ENCODE measurements at regions not wholly inside any gene's neighbourhood (a gene's known extent, or its start where the extent isn't known, plus 50 kb on each side); places are given as distances from the start of the nearest gene placed in this dataset.

DNA sequence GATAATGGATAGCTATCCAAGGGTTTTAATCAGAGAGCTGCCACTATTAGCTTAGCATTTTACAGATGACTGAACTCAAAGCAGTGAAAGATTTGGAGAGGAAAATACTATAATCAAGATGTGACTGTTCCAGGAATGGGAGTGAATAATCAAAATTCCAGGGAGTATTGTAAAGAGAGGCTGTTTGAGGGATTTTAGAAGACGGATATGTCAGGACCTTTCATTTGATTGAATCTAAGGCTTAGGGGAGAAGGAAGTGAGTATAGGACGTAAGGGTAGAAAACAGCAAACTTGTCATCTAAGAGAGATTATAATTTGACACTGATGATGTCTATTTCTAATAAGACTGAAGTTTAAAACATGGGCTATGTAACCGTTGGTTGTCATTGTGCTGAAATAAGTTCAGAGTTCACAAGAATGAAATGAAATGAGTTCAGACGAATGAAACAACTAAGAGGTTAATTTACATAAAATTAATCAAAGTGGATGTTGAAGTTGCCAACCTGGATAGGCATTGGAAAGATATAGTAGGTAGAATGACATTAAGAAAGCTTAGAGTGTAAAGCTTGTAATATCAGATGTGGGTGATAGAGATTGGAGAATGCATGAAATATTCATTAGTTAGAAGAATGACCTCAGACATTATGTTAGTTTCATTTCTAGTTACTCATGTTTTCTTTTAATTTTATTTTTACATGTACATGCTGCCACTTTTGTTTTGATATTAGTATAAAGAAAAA, 842.8 kb downstream of the SI start:
- BruUV-seq (replicated peaks): no TSS peak
- no peak for DNase-seq (ENCODE audit: low spot score)
- TF ChIP-seq, protein P1, sequence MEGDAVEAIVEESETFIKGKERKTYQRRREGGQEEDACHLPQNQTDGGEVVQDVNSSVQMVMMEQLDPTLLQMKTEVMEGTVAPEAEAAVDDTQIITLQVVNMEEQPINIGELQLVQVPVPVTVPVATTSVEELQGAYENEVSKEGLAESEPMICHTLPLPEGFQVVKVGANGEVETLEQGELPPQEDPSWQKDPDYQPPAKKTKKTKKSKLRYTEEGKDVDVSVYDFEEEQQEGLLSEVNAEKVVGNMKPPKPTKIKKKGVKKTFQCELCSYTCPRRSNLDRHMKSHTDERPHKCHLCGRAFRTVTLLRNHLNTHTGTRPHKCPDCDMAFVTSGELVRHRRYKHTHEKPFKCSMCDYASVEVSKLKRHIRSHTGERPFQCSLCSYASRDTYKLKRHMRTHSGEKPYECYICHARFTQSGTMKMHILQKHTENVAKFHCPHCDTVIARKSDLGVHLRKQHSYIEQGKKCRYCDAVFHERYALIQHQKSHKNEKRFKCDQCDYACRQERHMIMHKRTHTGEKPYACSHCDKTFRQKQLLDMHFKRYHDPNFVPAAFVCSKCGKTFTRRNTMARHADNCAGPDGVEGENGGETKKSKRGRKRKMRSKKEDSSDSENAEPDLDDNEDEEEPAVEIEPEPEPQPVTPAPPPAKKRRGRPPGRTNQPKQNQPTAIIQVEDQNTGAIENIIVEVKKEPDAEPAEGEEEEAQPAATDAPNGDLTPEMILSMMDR (conservative IDR thresholded peaks at IDR 0.05; ENCODE audit: low read depth, low read length): no peak
- no peak for TF ChIP-seq EZH2 (IDR thresholded peaks at IDR 0.05; ENCODE audit: borderline replicate concordance, low read depth, low read length, poor library complexity, severe bottlenecking)
- ChIA-PET POLR2A (ENCODE audit: low non-redundant PET) (no interaction called here), CTCF (no interaction called here)
- Histone ChIP-seq H3K4me3 (ENCODE audit: low read depth, low read length, poor library complexity, severe bottlenecking) (no peak overlapping the region), H3K27me3 (replicated peaks; ENCODE audit: insufficient read depth, low read depth, low read length, poor library complexity) (no peaks in the 10 kb centered on the region), H3K4me1 (ENCODE audit: insufficient read depth, low read length, poor library complexity, severe bottlenecking) (no peaks in the 10 kb centered on the region), H3K27ac (ENCODE audit: low read depth, low read length, poor library complexity, severe bottlenecking) (no peak overlapping the region), H3K9me3 (ENCODE audit: low read depth, low read length, poor library complexity, severe bottlenecking) (no peaks in the 10 kb centered on the region), H3K36me3 (ENCODE audit: insufficient read depth, low read length, poor library complexity, severe bottlenecking) (no peaks in the 10 kb centered on the region)
- intact Hi-C loops (cut with micrococcal nuclease; ENCODE audit: unreplicated experiment): no loop called here

DNA sequence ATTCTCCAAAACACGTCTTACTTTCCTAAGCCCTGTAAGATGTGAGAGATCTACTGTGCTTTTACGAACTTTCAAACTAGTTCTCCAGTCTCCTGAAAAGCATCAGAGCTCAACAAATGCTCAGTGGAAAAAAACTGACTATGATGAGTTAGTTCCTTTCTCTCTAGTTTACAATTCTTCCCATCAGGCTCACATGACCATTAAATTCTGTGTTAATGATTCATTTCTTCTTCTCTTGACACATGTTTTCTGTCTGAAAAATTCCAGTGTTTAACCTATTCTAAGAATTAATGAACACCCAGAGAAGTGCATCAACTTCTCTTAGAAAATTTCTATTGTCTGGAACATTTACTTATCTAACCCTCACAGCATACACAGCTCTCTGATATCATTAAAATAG, 844.3 kb downstream of the SI start:
- Histone ChIP-seq H3K36me3 (ENCODE audit: insufficient read depth, low read length, poor library complexity, severe bottlenecking) (no peaks in the 10 kb centered on the region), H3K27ac (ENCODE audit: low read depth, low read length, poor library complexity, severe bottlenecking) (no peak overlapping the region), H3K9me3 (ENCODE audit: low read depth, low read length, poor library complexity, severe bottlenecking) (no peaks in the 10 kb centered on the region), H3K4me1 (ENCODE audit: insufficient read depth, low read length, poor library complexity, severe bottlenecking) (no peaks in the 10 kb centered on the region), H3K27me3 (replicated peaks; ENCODE audit: insufficient read depth, low read depth, low read length, poor library complexity) (no peaks in the 10 kb centered on the region), H3K4me3 (ENCODE audit: low read depth, low read length, poor library complexity, severe bottlenecking) (no peak overlapping the region)
- DNase-seq (ENCODE audit: low spot score): no peak
- POLR2A ChIA-PET (ENCODE audit: low non-redundant PET): no interaction called here
- TF ChIP-seq EZH2 (IDR thresholded peaks at IDR 0.05; ENCODE audit: borderline replicate concordance, low read depth, low read length, poor library complexity, severe bottlenecking): no peak
- TF ChIP-seq, protein P1 (conservative IDR thresholded peaks at IDR 0.05; ENCODE audit: low read depth, low read length): no peak
- CTCF ChIA-PET: no interaction called here
- intact Hi-C loops (cut with micrococcal nuclease; ENCODE audit: unreplicated experiment): no loop called here
- BruUV-seq (replicated peaks): no TSS peak

DNA sequence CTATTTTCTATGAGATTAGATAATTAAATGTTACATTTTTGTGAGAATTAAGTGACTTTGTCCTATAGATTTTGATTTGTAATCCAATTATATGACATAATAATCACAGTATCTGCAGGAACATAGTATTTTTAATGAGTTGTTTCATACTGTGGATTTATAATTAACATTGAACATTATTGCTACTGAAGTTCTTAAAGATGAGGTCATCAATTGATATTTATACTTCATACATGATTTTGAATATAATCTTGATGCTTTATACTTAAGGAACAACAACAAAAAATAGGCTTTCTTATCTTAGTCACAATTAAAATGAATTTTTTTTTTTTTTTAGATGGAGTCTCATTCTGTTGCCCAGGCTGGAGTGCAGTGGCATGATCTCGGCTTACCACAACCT, 846.6 kb downstream of the SI start:
- no peaks in the 10 kb centered on the region for H3K36me3 ChIP-seq (ENCODE audit: insufficient read depth, low read length, poor library complexity, severe bottlenecking)
- H3K9me3 ChIP-seq (ENCODE audit: low read depth, low read length, poor library complexity, severe bottlenecking): no peaks in the 10 kb centered on the region
- no peak overlapping the region for H3K27ac ChIP-seq (ENCODE audit: low read depth, low read length, poor library complexity, severe bottlenecking)
- BruUV-seq (replicated peaks): no TSS peak
- no peak overlapping the region for H3K4me3 ChIP-seq (ENCODE audit: low read depth, low read length, poor library complexity, severe bottlenecking)
- intact Hi-C loops (cut with micrococcal nuclease; ENCODE audit: unreplicated experiment): no loop called here
- POLR2A ChIA-PET (ENCODE audit: low non-redundant PET): no interaction called here
- H3K27me3 ChIP-seq (replicated peaks; ENCODE audit: insufficient read depth, low read depth, low read length, poor library complexity): no peaks in the 10 kb centered on the region
- no peak for DNase-seq (ENCODE audit: low spot score)
- CTCF ChIA-PET: no interaction called here
- TF ChIP-seq, protein P1 (conservative IDR thresholded peaks at IDR 0.05; ENCODE audit: low read depth, low read length): no peak
- TF ChIP-seq EZH2 (IDR thresholded peaks at IDR 0.05; ENCODE audit: borderline replicate concordance, low read depth, low read length, poor library complexity, severe bottlenecking): no peak
- H3K4me1 ChIP-seq (ENCODE audit: insufficient read depth, low read length, poor library complexity, severe bottlenecking): no peaks in the 10 kb centered on the region

All from A673 (cell line).